OCI-LY3 (cell line): ENCODE measurements at regions not wholly inside any gene's neighbourhood (a gene's known extent, or its start where the extent isn't known, plus 50 kb on each side); places are given as distances from the start of the nearest gene placed in this dataset.

ENCODE experiments used
- EZH2phosphoT487 ChIP-seq: fragments of 200-600 bp; shearing (Covaris generic); IDR thresholded peaks from 2 replicates; pipeline ENCODE4 v1.6.1; 2018; ENCODE audit warnings: antibody characterized with exemption, mixed run types, low read depth
- TF ChIP-seq, protein P1 (sequence below): fragments of 200-600, 300-600 bp; sonication (generic); IDR thresholded peaks from 2 replicates; pipeline ENCODE4 v1.5.1; 2014; ENCODE audit warnings: antibody characterized with exemption, low read length, low read depth

DNA sequence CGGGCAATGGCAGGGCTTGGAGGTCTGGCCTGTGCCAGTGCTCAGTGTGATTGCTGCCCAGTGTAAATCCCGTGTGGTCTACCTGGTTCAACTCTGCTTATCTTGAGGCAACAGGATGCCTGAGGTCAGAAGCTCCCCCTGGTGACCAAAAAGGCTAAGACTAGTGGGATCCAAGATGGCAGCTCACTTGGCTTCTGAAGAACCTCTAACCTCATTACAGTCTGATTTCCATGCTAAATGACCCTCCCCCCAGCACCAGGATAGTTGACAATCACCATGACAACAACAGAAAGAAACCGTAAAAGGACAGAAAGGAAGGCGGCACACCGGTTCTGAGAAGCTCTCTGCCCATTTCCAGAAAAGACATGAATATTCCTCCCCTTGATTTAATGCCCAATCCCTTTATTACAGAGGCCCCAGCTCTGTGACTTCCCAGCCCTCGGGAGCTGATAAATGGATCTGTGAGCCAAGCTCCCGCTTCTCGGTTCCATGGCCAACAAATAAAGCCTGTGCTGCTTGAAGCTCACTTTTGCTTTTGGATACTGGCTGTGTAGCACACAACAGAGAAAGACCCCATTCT, 398.4 kb downstream of the CTTN start:
- TF ChIP-seq, protein P1, sequence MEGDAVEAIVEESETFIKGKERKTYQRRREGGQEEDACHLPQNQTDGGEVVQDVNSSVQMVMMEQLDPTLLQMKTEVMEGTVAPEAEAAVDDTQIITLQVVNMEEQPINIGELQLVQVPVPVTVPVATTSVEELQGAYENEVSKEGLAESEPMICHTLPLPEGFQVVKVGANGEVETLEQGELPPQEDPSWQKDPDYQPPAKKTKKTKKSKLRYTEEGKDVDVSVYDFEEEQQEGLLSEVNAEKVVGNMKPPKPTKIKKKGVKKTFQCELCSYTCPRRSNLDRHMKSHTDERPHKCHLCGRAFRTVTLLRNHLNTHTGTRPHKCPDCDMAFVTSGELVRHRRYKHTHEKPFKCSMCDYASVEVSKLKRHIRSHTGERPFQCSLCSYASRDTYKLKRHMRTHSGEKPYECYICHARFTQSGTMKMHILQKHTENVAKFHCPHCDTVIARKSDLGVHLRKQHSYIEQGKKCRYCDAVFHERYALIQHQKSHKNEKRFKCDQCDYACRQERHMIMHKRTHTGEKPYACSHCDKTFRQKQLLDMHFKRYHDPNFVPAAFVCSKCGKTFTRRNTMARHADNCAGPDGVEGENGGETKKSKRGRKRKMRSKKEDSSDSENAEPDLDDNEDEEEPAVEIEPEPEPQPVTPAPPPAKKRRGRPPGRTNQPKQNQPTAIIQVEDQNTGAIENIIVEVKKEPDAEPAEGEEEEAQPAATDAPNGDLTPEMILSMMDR, result 0 out of 2 replicates have a peak, but pooled peaks have one; percentile 19
- no peak for TF ChIP-seq EZH2phosphoT487
